SHP77 treated with DMSO at 0.1 percent for 48 hours (cell line): ENCODE measurements at regions not wholly inside any gene's neighbourhood (a gene's known extent, or its start where the extent isn't known, plus 50 kb on each side); places are given as distances from the start of the nearest gene placed in this dataset.

Source experiments
- DNase-seq: peaks from one replicate; lab custom pipeline; 2025; lab: John Stamatoyannopoulos, UW

DNA sequence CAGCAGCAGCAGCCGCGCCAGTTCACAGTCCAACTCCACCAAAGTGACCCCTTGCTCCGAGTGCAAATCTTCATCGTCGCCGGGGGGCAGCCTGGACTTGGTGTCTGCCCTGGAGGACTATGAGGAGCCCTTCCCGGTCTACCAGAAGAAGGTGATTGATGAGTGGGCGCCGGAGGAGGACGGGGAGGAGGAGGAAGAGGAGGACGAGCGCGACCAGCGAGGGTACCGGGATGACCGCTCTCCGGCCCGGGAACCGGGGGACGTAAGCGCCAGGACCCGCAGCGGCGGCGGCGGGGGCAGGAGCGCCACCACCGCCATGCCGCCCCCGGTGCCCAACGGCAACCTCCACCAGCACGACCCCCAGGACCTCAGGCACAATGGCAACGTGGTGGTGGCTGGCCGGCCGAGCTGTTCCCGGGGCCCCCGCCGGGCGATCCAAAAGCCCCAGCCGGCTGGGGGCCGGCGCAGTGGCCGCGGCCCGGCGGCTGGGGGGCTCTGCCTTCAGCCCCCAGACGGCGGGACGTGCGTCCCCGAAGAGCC is 224.1 kb upstream of the IL12A start:
- no peak for DNase-seq

DNA sequence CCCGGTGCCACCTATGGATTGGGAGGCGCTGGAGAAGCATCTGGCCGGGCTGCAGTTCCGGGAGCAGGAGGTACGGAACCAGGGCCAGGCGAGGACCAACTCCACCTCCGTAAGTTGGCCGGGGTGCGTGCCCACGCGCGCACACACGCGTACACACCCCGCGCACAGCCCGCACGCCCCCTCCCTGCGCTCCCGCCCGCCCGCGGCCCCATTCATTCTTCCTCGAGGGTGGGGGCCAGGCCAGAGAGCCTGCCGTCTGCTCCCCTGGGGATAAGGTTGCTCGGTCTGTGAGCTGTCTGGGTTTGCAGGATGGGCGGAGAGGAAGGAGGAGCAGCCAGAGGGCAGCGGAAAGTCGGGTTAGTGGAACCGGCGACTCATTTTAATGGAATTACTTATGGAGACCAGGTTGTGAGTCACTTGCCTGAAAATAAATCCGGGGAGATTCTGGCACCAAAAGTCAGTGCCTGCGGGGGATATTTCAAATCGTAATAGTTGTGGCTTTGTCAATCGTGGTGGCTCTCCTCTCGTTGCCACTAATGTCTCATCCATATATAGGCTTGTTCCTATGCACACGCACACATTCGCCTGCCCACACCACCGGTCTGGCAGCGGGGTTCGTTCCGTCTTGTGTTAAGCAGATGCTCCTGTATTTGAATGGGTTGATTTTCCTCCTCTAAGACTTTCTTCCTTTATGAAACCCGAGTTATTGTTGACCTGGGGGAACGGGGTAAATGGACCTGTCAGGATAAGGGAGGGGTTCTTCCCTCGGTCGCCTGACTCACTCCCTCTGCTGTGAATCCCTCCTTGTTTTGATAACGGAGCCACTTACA is 223.4 kb upstream of the IL12A start:
- no peak for DNase-seq

DNA sequence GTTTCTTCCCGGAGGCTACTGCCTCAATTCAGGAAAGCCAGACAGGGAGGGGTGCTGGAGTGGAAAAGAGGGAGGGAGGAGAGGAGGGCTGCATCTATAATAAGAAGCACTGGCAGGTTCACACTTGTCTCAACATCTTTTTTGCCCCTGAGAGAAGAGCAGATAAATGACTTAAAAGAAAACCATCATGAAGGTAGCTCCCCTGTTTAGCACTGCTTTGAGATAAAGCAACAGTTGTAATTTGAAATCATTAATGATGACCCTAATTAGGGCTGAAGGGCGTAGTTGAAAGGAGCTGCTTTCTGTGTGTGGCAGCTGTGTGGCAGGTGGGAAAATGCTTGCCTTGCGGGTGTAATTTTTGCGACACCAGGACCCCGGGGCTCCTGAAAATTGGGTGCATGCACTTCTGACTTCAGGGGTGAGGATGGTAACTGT is 222.8 kb upstream of the IL12A start:
- DNase-seq = no peak

DNA sequence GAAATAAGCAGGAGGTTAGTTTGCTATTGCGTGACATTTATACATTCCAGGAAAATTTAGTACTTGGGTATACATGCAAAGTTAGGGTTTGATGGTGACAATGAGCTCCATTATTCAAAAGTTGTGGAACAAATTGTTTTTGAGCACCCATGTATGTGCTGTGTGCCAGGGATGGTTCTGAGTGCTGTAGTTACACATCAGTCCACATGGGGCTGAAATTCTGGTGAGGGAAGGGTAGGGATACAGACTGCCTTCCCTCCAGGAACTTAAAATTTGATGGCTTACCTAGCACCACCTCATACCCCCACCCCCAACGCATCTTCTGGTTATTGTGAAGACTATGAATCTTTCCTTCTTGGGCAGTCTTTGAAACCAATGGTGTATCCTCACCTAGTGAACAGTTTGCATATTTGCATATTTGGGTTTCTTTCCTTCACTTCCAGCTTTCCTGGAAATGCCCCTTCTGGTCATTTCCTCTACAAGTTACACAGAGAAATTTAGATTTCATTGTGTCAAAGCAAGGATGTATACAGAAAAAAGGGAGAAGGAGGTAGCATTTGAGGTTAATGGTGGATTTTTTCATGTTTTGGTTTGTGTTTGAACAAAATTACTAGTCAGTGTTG is 222.0 kb upstream of the IL12A start:
- DNase-seq = no peak

DNA sequence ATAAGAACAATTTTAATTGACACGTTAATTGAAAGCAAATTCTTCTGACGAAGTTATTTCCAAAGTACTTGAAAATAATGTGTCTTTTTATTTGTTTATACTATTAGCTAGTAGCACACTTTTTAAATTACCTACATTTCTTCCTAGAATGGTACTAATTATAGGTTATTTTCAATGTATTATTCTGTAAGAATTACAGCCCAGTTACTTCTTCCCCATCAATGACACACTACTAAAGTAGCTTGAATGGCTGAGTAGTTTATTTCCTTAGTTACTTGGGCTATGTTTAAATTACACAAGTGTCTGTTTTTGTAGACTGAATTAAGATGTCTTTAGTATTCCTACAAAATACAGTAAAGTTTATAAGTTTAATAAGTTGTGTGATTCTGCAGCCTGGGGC is 217.6 kb upstream of the IL12A start:
- no peak for DNase-seq

DNA sequence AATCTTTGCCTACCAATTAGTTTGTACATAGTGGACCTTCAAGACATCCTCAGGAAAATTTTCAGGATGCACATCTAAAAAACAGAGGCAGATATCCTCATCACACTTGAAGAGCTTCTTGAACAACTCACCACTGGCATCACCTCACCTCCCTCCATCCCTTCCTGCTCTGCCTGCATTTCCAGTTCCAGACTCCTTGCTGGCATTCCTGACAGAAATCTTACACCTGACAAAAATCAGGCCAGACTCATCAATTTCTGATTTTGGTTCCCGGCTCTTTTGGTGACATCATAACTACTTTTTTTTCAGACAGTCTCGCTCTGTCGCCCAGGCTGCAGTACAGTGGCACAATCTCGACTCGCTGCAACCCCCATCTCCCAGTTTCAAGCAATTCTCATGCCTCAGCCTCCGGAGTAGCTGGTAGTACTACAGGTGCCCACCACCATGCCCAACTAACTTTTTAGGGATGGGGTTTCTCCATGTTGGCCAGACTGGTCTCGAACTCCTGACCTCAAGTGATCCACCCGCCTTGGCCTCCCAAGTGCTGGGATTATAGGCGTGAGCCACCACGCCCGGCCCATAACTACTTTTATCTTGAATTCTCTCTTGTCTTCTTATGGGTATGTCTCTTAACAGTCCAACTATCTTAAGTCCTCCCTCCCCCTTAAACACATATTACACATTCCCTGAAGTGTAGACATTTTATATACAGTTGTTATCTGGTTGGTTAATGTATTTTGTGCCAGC is 216.6 kb upstream of the IL12A start:
- no peak for DNase-seq

DNA sequence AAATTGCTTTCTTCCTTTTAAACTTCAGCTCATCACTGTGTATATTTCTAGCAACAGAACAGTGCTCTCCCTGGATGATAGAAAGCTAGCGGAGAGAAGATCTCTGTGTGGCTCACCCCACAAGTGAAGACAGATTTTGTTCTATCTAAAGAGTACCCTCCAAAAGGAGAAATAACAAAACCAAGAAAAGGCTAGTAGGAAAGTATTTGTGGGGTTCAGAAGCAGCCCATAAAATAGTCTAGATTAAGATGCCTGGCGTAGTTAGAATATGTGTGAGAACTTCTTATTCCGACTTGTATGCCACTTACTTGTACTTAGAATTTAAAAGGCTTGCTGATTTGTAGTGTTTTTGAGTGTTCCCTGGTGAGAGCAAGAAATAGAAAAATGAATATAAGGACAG is 214.9 kb upstream of the IL12A start:
- no peak for DNase-seq

DNA sequence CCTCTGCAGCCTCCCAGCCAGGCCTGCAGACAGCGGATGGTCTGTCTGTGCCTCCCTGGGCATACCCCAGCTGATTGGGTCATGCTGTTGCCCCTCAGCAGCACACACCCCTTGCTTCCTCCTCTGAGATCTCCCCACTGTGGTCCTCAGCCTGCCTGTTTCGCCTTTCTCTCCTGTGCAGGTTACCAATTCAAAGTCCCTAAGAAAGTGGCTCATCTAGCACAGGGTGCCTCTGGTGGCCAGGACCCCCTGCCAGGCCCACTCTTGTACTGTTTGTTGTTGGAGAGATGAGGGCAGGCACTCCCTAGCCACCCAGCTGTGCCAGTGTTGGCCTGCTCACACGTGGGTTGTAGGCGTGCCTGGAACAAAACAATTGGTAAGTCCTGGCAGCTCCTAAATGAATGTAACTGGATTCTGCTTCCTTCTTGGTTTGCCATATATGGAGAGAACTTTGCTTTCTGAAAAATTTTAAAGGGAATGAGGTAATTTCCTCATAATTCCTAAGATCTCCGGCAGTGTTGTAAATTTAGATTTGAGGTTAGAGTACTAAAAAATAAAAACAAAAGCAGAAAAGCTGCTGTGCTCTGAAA is 213.2 kb upstream of the IL12A start:
- DNase-seq = no peak

DNA sequence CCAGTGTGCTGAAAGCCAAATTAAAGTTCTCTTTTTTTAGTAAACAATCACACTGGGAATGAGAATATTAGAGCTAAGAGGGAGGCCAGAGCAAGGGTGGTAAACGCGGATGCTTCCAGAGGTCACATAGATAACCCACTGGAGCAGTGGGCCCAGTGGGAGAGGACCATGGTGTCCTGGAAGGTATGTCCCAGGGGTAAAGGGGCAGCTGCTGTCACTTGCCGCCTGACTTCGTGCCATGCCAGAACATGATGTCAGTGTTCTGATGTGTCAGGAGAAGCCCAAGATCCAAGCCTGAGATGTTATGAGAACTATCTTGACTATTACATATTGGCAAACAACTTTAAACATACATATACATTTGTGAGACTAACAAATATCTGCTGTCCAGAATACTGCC is 211.9 kb upstream of the IL12A start:
- DNase-seq = no peak

DNA sequence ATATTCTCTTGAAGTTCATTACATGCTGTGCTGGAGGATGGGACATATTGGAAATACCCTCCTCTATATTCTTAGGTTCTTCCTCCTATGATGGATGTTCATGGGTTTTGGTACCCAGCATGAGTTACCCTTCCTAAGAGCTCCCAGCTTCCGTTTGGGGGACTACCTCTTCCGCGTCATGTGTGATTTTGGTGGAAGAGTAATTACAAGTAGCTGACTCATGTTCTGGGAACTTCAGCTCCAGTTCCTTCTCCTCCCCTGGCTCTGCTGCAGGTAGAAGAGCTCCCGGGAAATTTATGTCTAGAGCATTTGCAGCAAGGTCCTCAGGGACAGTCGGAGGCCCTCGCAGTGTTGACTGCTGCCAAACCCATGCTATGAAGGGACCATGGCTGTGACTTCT is 208.8 kb upstream of the IL12A start:
- no peak for DNase-seq

DNA sequence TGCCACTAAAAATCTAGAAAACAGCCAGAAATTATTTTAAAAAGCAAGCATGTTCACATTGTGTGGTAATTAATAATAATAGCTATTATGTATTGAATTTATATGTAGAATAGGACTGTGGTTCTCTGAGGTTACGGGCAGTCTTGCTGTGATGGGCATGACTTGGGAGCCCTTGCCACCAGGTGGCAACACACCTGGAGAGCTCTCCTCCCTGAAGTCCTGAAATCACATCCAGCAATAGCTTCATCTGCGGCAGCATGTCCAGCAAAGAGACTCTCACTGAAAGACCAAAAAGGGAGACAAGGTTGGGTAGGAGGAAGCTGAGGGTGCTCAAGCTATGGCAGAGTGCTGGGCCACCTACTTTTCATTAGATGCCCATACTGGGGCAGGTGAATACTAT is 206.8 kb upstream of the IL12A start:
- DNase-seq = no peak

DNA sequence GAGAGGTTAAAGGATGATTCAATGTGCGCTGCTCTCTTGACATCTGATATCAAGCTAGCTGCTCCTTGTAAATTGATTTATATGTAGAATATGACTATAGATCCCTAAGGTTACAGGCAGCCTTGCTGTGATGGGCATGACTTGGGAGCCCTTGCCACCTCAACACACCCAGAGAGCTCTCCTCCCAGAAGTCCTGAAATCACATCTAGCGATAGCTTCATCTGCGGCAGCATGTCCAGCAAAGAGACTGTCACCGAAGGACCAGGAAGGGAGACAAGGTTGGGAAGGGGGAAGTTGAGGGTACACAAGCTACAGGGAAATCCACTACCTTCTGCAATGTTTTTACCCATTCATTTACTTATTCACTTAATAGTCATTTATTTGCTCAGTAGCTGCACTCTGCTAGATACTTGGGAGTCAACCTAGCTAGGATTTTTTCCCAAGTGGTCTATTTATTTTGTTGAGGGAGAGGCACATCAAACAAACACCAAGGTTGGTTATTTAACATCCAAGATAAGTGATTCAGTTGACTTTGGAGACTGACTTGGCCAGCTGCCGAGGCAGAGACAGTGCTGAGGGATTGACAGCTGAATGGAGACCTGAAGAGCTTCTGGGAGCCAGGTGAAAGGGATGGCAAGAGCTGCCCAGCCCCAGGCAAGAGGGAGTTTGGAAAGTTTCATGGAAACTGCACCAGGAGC is 205.8 kb upstream of the IL12A start:
- no peak for DNase-seq

DNA sequence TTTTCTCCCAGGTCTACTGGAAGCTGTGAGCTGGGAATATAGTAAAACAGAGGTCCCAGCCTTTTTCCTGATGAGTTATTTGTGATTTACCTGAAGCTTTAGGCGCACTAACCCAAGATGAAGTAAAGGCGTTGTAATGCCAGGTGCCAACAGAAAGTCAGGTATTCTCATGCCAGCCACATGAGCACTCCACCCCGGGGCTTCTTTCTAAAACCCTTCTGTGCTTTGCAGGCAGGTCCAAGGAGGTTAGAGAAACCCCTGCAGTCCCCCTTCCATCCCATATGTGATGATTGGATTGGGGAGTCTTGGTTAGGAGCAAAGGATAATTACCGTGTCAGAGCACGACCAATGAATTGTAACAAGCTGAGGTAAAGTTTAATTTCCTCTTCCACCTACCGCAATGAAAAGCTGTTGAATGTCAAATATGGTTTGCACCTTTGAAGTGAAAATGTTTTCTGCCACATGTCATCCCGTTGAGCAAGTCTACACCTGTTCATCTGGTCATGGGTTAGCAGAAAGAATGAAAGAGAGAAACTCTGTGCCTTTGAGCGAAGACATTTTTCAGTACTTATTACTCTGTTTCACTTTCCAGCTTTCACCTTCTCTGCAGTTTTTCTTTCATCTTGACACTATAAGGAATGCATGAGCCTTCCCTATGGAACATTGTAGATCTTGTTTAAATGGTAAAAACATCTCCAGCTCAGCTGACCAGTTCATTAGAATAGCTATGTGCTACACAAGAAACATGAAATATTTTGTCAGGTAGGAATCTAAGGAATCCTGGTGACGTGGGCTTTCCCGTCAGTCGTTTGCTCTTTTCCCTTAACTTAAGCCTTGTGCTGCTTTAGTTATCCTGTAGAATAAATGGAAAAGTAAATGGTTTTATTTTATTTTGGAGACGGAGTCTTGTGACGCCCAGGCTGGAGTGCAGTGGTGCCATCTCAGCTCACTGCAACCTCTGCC is 204.6 kb upstream of the IL12A start:
- no peak for DNase-seq

DNA sequence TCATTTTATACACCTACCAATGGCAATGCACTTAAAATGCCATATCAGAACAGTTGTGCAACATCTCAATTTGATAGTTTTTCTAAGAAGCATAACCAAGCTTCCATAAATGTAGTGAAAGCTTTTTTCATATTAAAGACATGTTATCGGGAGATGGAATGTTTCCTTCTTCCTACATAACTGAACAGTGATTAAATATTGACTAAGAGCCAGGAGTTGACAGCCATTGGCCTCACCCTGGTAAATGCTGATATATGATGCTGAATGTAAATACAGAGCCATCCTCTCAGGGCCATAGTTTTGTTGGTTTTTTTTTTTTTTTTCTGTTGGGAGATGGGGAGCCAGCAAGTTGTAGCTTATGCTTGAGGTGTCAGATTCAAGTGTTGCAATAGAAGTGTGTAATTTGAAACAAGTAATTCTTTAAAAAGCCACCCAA is 203.3 kb upstream of the IL12A start:
- peak; percentile 61 for DNase-seq

DNA sequence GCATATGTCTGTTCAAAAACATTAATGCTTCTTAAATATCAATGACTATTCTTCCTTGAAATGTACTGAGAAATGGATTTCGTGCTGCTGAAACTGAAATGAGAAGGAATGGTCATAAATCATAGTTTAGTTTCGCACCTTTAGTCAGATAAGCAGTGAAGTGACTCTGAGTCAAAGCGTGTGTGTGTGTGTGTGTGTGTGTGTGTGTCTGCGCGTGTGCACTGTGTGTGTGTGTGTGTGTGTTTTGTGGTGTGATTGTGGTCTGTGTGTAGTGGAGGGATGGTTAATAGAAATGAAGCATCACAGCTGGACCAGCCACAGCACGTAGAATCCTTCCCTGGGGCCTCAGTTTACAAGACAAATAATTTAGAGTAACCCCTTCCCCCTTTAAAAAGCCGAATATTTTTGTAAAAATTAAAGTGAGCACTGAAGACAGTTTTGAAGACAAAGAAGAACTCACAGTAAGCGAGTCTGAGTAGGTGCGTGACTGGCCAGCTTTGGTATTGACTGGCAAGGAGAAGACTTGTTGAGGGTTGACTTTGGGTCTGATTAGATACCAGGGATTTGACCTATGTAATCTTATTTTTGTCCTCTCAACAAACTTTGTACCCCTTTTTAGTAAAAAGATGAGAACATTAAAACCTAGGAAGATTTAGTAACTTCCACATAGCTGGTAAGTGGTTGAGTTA is 202.0 kb upstream of the IL12A start:
- no peak for DNase-seq

DNA sequence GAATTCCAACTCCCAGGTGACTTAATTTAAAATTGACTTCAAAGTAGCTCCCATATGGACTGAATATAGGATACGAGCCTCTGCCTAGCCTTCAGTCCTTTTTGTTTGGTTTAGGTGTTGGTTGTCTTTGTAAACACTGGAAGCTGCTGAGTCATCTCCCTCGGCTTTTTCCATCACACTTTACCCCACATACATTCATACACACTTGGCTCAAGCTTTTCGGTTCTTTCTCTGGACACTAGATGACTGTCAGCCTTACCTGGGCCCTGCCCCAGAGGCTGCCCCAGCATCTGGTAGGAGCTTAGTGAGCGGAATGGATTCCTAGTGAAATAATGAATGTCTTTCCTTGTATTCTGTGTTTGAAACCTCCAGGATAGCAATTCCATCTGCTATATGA is 201.5 kb upstream of the IL12A start:
- DNase-seq = peak; percentile 68

DNA sequence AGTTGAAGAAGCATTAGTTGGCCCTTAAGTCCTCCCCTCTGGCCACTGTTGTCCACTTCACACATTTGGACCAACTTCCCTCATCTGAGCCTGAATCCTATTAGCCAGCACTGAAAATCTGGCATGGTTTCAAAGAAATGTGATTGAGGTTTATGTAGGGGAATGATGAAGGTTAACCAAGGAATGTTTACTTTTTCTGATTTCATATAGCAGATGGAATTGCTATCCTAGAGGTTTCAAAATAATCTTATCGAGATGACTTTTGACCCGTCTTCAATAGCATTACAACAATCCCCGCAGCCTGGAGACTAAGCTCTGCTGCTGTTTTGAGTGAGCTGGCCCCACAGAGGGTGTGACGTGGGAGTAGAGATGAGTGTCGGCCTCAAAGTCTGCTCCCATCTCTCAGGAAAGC is 200.8 kb upstream of the IL12A start:
- DNase-seq = no peak

DNA sequence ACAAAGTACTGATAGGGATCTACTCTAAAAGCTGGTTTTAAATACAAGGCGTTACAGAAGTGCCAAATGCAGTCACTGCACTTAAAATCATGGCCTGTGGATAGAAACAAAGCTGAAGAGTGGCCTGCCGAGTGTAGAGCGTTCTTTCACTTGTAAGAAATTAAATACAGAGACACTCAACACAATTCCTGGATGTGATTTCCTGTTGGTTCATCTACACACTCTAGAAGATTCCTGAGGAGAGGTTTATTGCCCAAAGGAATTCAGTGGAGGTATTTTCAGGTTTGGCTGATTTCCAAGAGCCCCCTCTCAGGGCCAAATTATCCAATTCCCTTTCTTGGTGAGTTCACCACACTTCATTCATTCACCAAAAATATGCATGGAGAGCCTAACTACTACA is 200.3 kb upstream of the IL12A start:
- DNase-seq = no peak

DNA sequence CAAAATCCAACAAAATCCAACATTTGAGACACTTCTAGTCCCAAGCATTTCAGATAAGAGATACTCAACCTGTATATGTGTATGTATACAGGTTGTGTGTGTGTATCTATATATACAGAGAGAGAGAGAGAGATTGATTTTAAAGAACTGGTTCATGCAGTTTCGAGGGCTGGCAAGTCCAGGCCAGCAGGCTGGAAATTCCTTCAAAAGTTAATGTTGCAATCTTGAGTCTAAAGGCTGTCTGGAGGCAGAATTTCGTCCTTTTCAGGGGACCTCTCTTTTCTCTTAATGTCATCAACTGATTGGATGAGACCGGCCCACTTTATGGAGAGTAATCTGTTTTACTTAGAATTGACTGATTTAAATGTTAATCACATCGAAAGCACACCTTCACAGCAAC is 199.6 kb upstream of the IL12A start:
- no peak for DNase-seq
